HEK293 (cell line): ENCODE measurements at regions not wholly inside any gene's neighbourhood (a gene's known extent, or its start where the extent isn't known, plus 50 kb on each side); places are given as distances from the start of the nearest gene placed in this dataset.

Source experiments
- CTCF ChIA-PET: fragments of 350-600 bp; formaldehyde crosslinking; extraction: SDS; loops from one replicate; lab custom pipeline; 2021; ENCODE audit warnings: antibody characterized with exemption; lab: Yijun Ruan, JAX
- POLR2A ChIA-PET: fragments of 300-600 bp; formaldehyde crosslinking; extraction: SDS; loops from one replicate; lab custom pipeline; 2020; ENCODE audit warnings: antibody characterized with exemption, inconsistent platforms; lab: Yijun Ruan, JAX
- H3K27ac ChIP-seq: fragments of 200-500 bp; sonication (Bioruptor generic); 2 replicates; pipeline ENCODE4 v1.5.1; 2014; ENCODE audit warnings: low read depth, low read length, control low read depth, inconsistent platforms; ENCODE audit errors: extremely low read depth
- H3K36me3 ChIP-seq, 2 experiments: fragments of 200-500 bp in 1 of 2; sonication (Bioruptor generic) in 1 of 2; 1 replicate in 1 of 2; 2 replicates in 1 of 2; pipeline ENCODE4 v1.5.1; 2014 to 2017; ENCODE audit warnings: inconsistent platforms in 2 of 2, low read length in 2 of 2; ENCODE audit not compliant: control insufficient read depth in 2 of 2, insufficient read depth in 1 of 2
- H3K4me1 ChIP-seq: fragments of 200-500 bp; sonication (Bioruptor generic); 2 replicates; pipeline ENCODE4 v1.5.1; 2014; ENCODE audit warnings: mild to moderate bottlenecking, low read length, inconsistent platforms; ENCODE audit not compliant: control insufficient read depth, insufficient read depth
- H3K4me3 ChIP-seq: 2 replicates; pipeline ENCODE4 v1.5.1; 2011; ENCODE audit warnings: low read depth, mild to moderate bottlenecking, control low read depth, low read length, moderate library complexity
- H3K9me3 ChIP-seq: fragments of 200-500 bp; sonication (Bioruptor generic); 2 replicates; pipeline ENCODE4 v1.5.1; 2014; ENCODE audit warnings: low read depth, low read length, inconsistent platforms; ENCODE audit not compliant: control insufficient read depth, insufficient read depth
- GFI1B ChIP-seq: fragments of 450-650 bp; formaldehyde crosslinking; IDR thresholded peaks from 2 replicates; pipeline ENCODE4 v1.5.1; 2016; ENCODE audit warnings: missing biosample characterization, missing genetic modification characterization
- OSR2 ChIP-seq: fragments of 450-650 bp; formaldehyde crosslinking; IDR thresholded peaks from 2 replicates; pipeline ENCODE4 v1.5.1; 2016; ENCODE audit warnings: missing biosample characterization, missing genetic modification characterization
- PBX3 ChIP-seq: sonication (generic); formaldehyde crosslinking; IDR thresholded peaks from 2 replicates; pipeline ENCODE4 v1.8.1; 2022; ENCODE audit warnings: mild to moderate bottlenecking, moderate library complexity, missing genetic modification reagents
- PRDM10 ChIP-seq: fragments of 450-650 bp; formaldehyde crosslinking; IDR thresholded peaks from 2 replicates; pipeline ENCODE4 v1.5.1; 2016; ENCODE audit warnings: missing biosample characterization, missing genetic modification characterization
- PRDM4 ChIP-seq: fragments of 450-650 bp; formaldehyde crosslinking; IDR thresholded peaks from 2 replicates; pipeline ENCODE4 v1.5.1; 2017; ENCODE audit warnings: missing biosample characterization, missing genetic modification characterization
- ZBTB26 ChIP-seq: fragments of 450-650 bp; formaldehyde crosslinking; optimal IDR thresholded peaks from 2 replicates; pipeline ENCODE3; 2016; ENCODE audit warnings: missing biosample characterization, mild to moderate bottlenecking, missing genetic modification characterization
- ZBTB8A ChIP-seq: fragments of 450-650 bp; formaldehyde crosslinking; IDR thresholded peaks from 2 replicates; pipeline ENCODE4 v1.5.1; 2016; ENCODE audit warnings: missing biosample characterization, missing genetic modification characterization
- ZNF121 ChIP-seq: fragments of 450-650 bp; formaldehyde crosslinking; IDR thresholded peaks from 2 replicates; pipeline ENCODE4 v1.5.1; 2016; ENCODE audit warnings: missing biosample characterization, missing genetic modification characterization
- ZNF19 ChIP-seq: fragments of 450-650 bp; formaldehyde crosslinking; IDR thresholded peaks from 2 replicates; pipeline ENCODE4; 2016; ENCODE audit warnings: missing biosample characterization, missing genetic modification characterization, low read depth
- ZNF302 ChIP-seq: fragments of 450-650 bp; formaldehyde crosslinking; IDR thresholded peaks from 2 replicates; pipeline ENCODE4 v1.5.1; 2016; ENCODE audit warnings: missing biosample characterization, missing genetic modification characterization, low read depth
- ZNF341 ChIP-seq: fragments of 450-650 bp; formaldehyde crosslinking; IDR thresholded peaks from 2 replicates; pipeline ENCODE4; 2016; ENCODE audit warnings: low read depth, missing biosample characterization, missing genetic modification characterization
- ZNF350 ChIP-seq: fragments of 450-650 bp; formaldehyde crosslinking; IDR thresholded peaks from 2 replicates; pipeline ENCODE4 v1.5.0; 2017; ENCODE audit warnings: missing biosample characterization, mild to moderate bottlenecking, missing genetic modification characterization
- ZNF488 ChIP-seq: fragments of 450-650 bp; formaldehyde crosslinking; IDR thresholded peaks from 2 replicates; pipeline ENCODE4 v1.5.1; 2016; ENCODE audit warnings: missing biosample characterization, missing genetic modification characterization
- ZNF518A ChIP-seq: fragments of 450-650 bp; formaldehyde crosslinking; conservative IDR thresholded peaks from 2 replicates; pipeline ENCODE4 v1.5.1; 2016; ENCODE audit warnings: low read depth, missing biosample characterization, missing genetic modification characterization
- ZNF521 ChIP-seq: fragments of 450-650 bp; formaldehyde crosslinking; IDR thresholded peaks from 2 replicates; pipeline ENCODE4 v1.5.1; 2017; ENCODE audit warnings: missing biosample characterization, mild to moderate bottlenecking, missing genetic modification characterization
- ZNF548 ChIP-seq: fragments of 450-650 bp; formaldehyde crosslinking; IDR thresholded peaks from 2 replicates; pipeline ENCODE4 v1.5.1; 2016; ENCODE audit warnings: missing biosample characterization, missing genetic modification characterization
- ZNF610 ChIP-seq: fragments of 450-650 bp; formaldehyde crosslinking; IDR thresholded peaks from 2 replicates; pipeline ENCODE4 v1.5.1; 2016; ENCODE audit warnings: missing biosample characterization, missing genetic modification characterization, borderline replicate concordance

- TF ChIP-seq PRDM10 (tag by site-specific recombination) (no peak), ZBTB8A (no peak), ZNF350 (tag by site-specific recombination) (no peak), ZNF488 (no peak), ZNF518A (tag by site-specific recombination) (no peak), ZNF521 (tag by site-specific recombination) (no peak), ZNF610 (tag by site-specific recombination) (no peak), ZNF19 (tag by site-specific recombination) (no peak), ZNF121 (no peak)
Measured at GRCh38 chr7:46290374-46291049, 369.4 kb upstream of the IGFBP3 start (continued).

- no peak for TF ChIP-seq ZNF19 (tag by site-specific recombination)
- no peak for TF ChIP-seq ZNF548 (tag by site-specific recombination)
- TF ChIP-seq ZNF341 (tag by site-specific recombination) = no peak
- TF ChIP-seq PRDM4 = no peak
- no peak for TF ChIP-seq ZNF302 (tag by site-specific recombination)
- TF ChIP-seq GFI1B (tag by site-specific recombination) = no peak
- no peak for TF ChIP-seq OSR2
- no peak for TF ChIP-seq PBX3
- no peak for TF ChIP-seq ZBTB26 (tag by site-specific recombination)
- Histone ChIP-seq H3K4me3 (no peak overlapping the region), H3K36me3 (no peaks in the 10 kb centered on the region), H3K27ac (no peak overlapping the region), H3K9me3 (no peaks in the 10 kb centered on the region), H3K4me1 (no peaks in the 10 kb centered on the region)
- ChIA-PET POLR2A (no interaction called here), CTCF (interaction anchor here (0.7 to 1.2 kb wide), 4 partner anchors 65 to 456 kb away, joined by 3 to 4 read pairs (median 4); no protein-coding TSS in a partner anchor)
Measured at GRCh38 chr7:46288861-46289260, 367.8 kb upstream of the IGFBP3 start.
